LNCaP clone FGC (cell line): ENCODE measurements at regions not wholly inside any gene's neighbourhood (a gene's known extent, or its start where the extent isn't known, plus 50 kb on each side); places are given as distances from the start of the nearest gene placed in this dataset.
A peak's percentile ranks its signal among the peaks of the same experiment; 100 is the strongest.
"Not testable (repeated sequence)": the region's sequence is repeated elsewhere in the genome, so short reads cannot be mapped to it uniquely, and the experiment has no call there.

Experiments
- DNase-seq: peaks from one replicate; pipeline ENCODE4 v3.0.0-alpha.2; 2011; ENCODE audit warnings: low read depth
- H3K4me3 ChIP-seq: 2 replicates; pipeline ENCODE4 v1.5.1; 2011; ENCODE audit warnings: mild to moderate bottlenecking, low read depth, low read length, control low read depth
- TF ChIP-seq, protein P1 (sequence below): IDR thresholded peaks from 2 replicates; pipeline ENCODE4 v1.5.1; 2012; ENCODE audit warnings: mild to moderate bottlenecking; ENCODE audit not compliant: control insufficient read depth, insufficient read depth; ENCODE audit errors: extremely low read depth

DNA sequence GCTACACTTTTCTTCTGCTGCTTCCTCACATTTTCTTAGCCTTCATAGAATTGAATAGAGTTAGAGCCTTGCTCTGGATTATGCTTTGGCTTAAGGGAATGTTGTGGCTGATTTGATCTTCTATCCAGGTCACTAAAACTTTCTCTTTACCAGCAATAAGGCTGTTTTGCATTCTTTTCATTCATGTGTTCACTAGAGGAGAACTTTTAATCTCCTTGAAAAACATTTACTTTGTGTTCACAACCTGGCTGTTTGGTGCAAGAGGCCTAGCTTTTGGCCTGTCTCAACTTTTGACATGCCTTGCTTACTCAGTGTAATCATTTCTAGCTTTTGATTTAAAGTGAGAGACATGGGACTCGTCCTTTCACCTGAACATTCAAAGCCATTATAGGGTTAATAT lies 87.7 kb upstream of the RAB40AL start:
- DNase-seq: no peak
- no peak overlapping the region for H3K4me3 ChIP-seq
- TF ChIP-seq, protein P1, sequence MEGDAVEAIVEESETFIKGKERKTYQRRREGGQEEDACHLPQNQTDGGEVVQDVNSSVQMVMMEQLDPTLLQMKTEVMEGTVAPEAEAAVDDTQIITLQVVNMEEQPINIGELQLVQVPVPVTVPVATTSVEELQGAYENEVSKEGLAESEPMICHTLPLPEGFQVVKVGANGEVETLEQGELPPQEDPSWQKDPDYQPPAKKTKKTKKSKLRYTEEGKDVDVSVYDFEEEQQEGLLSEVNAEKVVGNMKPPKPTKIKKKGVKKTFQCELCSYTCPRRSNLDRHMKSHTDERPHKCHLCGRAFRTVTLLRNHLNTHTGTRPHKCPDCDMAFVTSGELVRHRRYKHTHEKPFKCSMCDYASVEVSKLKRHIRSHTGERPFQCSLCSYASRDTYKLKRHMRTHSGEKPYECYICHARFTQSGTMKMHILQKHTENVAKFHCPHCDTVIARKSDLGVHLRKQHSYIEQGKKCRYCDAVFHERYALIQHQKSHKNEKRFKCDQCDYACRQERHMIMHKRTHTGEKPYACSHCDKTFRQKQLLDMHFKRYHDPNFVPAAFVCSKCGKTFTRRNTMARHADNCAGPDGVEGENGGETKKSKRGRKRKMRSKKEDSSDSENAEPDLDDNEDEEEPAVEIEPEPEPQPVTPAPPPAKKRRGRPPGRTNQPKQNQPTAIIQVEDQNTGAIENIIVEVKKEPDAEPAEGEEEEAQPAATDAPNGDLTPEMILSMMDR: no peak

DNA sequence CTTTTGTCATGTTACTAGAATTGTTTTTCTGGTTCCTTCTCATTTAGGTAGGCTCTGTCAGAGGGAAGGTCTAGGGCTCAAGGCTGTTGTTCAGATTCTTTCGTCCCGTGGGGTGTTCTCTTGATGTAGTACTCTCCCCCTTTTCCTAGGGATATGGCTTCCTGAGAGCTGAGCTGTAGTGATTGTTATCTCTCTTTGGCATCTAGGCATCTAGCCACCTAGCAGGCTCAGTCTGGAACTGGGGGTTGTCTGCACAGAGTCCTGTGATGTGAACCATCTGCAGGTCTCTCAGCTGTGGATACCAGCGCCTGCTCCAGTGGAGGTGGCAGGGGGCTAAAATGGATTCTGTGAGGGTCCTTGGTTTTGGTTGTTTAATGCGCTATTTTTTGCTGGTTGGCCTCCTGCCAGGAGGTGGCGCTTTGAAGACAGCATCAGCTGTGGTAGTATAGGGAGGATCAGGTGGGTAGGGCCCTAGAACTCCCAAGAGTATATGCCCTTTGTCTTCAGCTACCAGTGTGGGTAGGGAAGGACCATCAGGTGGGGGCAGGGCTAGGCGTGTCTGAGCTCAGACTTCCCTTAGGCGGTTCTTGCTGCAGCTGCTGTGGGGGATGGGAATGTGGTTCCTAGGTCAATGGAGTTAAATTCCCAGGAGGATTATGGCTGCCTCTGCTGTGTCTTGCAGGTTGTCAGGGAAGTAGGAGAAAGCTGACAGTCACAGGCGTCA lies 78.1 kb upstream of the RAB40AL start:
- not testable (repeated sequence) for DNase-seq, H3K4me3 ChIP-seq

DNA sequence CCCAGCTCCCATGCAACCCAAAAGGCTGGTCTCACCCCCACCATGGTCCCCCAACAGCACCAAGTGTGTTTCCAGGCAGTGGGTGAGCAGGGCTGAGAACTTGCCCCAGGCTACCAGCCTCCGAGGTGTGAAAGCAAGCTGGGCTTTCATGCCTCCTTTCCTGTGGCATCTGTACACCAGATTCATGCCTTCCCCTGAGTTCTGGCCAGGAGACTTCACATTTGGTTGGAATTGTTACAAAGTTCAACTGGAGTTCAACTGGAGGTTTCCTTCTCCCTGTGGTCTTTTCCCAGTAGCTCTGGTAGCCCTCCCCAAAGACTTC lies 77.6 kb upstream of the RAB40AL start:
- H3K4me3 ChIP-seq: no peak overlapping the region
- no peak for DNase-seq
- TF ChIP-seq, protein P1: no peak

DNA sequence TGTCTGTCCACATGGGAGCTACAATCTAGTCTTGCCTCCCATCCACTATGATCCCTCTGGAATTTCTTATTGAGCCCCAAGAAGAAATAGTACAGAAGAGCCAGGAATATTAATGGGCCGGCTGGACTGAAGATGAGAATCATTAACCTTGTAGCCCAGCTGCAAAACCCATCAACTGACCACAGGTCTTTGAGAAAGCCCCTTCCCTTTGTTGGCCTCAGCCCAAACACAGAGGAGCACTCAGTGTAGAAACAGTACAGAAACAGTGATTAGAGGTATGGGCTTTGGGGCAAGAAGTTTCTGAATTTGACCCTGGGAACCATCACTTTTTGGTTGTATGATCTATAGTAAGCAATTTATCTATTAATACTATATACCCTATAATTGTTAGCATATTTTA lies 76.8 kb upstream of the RAB40AL start:
- DNase-seq: no peak
- H3K4me3 ChIP-seq: no peak overlapping the region
- TF ChIP-seq, protein P1: no peak

DNA sequence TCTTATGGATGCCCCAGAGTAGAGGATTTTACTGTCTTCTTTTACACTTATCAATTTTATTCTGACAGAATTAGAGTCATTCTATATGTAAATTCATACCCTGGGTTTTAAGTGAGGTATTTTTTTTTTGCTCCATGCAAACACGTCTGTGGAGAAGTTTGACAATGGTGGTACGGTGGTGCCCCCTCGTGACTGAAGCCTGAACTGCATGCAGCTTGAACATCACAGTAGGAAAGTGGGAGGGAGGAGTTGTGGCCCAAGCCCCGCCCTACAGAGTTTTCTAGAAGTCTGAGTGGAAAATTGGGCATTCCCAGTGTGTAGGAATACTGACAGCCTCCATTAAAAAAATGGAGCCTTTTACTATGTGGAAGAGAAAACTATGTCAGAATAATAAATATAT lies 73.3 kb upstream of the RAB40AL start:
- DNase-seq: peak; percentile 22
- no peak overlapping the region for H3K4me3 ChIP-seq
- TF ChIP-seq, protein P1: peak; percentile 75

DNA sequence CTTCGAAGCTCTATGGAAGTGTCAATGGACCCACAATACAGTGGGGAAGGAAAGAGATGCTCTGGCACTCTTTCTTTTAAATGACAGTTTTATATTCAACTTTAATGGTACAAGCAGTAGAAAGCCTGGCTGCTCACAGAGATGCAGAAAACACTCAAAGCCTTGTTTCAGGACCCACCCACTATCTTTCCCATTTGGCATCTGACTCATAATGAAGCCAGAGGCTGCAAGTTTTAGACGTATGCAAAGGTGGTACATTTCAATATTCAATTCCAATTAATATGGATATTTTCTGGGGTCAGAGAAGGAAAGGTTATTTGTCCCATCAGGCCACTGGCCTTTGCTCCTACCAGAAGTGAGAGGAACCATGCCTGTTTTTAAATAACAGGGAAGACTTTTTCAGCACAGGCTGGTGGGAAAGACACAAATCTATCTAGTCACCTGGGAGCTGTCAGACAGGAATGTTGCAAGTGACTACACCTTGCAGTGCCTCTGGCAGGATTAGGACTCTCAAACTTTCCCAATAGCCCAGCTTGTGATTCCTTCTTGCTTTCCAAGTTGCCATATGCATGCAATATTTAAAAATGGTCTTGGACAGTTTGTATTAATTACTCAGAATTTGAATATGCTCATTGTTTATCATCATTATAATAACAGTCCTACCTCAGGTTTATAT lies 70.0 kb upstream of the RAB40AL start:
- no peak overlapping the region for H3K4me3 ChIP-seq
- DNase-seq: no peak
- TF ChIP-seq, protein P1: no peak

DNA sequence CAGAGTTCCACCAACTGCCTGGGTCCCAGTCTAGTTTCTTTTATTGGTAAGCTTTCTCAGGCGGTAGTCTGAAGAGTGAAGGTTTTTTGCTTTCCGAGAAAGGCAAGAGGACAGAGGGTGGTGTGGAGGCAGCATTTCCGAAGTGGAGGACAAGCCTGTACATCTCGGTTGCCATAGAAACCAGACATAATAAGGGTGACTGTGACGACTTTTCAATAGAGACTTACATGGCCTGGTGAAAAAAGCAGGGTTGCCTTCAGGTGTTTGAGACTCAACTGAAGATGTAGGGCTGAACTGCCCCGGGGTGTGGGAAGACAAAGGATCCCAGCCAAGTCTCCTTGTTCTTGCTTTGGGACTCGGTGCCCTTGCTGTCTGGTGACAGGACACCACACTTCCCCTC lies 53.6 kb upstream of the RAB40AL start:
- TF ChIP-seq, protein P1: no peak
- no peak for DNase-seq
- H3K4me3 ChIP-seq: no peak overlapping the region
